Liver (tissue), 3 donors: ENCODE measurements at regions not wholly inside any gene's neighbourhood (a gene's known extent, or its start where the extent isn't known, plus 50 kb on each side); places are given as distances from the start of the nearest gene placed in this dataset.

ENCODE experiments used
- GABPA ChIP-seq, 2 donors: IDR thresholded peaks in 1 of 2; conservative IDR thresholded peaks in 1 of 2; 2 replicates each; pipeline ENCODE4 v1.6.1; 2016; ENCODE audit warnings: antibody characterized with exemption in 2 of 2, mild to moderate bottlenecking in 1 of 2, moderate library complexity in 1 of 2
- SP1 ChIP-seq: IDR thresholded peaks from 2 replicates; pipeline ENCODE4 v1.6.1; 2018; ENCODE audit warnings: antibody characterized with exemption, mild to moderate bottlenecking
- YY1 ChIP-seq: IDR thresholded peaks from 2 replicates; pipeline ENCODE4 v1.6.1; 2016; ENCODE audit warnings: antibody characterized with exemption, mild to moderate bottlenecking
- TF ChIP-seq, protein P1 (sequence below): fragments of 150-350 bp; IDR thresholded peaks from 2 replicates; pipeline ENCODE4 v1.5.1; 2017; ENCODE audit warnings: improper control_type of control experiment, low read depth, low read length; ENCODE audit not compliant: missing input control
- donor health status: healthy.
- donor health status: healthy.

DNA sequence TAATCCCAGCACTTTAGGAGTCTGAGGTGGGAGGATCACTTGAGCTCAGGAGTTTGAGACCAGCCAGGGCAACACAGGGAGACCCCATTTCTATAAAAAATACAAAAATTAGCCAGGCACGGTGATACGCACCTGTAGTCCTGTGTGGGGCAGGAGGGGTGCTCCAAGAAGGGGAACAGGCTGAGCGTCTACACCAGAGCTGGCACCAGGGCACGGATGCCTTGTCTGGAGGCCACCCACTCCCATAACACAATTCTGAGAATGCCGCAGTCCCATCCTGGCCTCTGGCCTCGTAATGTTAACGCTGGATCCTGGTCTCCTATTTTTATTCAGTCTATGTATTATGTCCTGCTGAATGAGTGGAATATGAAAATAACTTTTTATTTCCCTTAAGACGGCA is 161.3 kb downstream of the WSCD1 start:
- TF ChIP-seq, protein P1, sequence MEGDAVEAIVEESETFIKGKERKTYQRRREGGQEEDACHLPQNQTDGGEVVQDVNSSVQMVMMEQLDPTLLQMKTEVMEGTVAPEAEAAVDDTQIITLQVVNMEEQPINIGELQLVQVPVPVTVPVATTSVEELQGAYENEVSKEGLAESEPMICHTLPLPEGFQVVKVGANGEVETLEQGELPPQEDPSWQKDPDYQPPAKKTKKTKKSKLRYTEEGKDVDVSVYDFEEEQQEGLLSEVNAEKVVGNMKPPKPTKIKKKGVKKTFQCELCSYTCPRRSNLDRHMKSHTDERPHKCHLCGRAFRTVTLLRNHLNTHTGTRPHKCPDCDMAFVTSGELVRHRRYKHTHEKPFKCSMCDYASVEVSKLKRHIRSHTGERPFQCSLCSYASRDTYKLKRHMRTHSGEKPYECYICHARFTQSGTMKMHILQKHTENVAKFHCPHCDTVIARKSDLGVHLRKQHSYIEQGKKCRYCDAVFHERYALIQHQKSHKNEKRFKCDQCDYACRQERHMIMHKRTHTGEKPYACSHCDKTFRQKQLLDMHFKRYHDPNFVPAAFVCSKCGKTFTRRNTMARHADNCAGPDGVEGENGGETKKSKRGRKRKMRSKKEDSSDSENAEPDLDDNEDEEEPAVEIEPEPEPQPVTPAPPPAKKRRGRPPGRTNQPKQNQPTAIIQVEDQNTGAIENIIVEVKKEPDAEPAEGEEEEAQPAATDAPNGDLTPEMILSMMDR = no peak
- no peak for TF ChIP-seq GABPA (IDR thresholded peaks at IDR 0.05 in 1 of 2, conservative IDR thresholded peaks at IDR 0.05 in 1 of 2)
- TF ChIP-seq YY1 = no peak
- TF ChIP-seq SP1 = no peak
